ENCODE measurements at regions not wholly inside any gene's neighbourhood (a gene's known extent, or its start where the extent isn't known, plus 50 kb on each side); places are given as distances from the start of the nearest gene placed in this dataset.
A peak's percentile ranks its signal among the peaks of the same experiment; 100 is the strongest.

GRCh38 chr18:42137693-42138375 lies 182.8 kb downstream of the PIK3C3 start:
- Histone ChIP-seq H3K9me3 (ENCODE audit: control insufficient read depth, low read length) (peaks cover 14% of the 10 kb centered on the region), H3K36me3 (ENCODE audit: control insufficient read depth, insufficient read depth, low read length) (no peaks in the 10 kb centered on the region), H3K4me3 (ENCODE audit: extremely low read depth, insufficient read depth, low read length, poor library complexity, severe bottlenecking) (no peak overlapping the region), H3K27ac (ENCODE audit: low read depth, low read length, severe bottlenecking) (no peak overlapping the region), H3K4me1 (ENCODE audit: control insufficient read depth, insufficient read depth, low read length, poor library complexity, severe bottlenecking) (peaks cover 5% of the 10 kb centered on the region)
- 70 to 90% methylated on average over 2 to 3 of the region's 3 CpGs for WGBS, 2 experiments (ENCODE audit: insufficient coverage in 2 of 2)

DNA sequence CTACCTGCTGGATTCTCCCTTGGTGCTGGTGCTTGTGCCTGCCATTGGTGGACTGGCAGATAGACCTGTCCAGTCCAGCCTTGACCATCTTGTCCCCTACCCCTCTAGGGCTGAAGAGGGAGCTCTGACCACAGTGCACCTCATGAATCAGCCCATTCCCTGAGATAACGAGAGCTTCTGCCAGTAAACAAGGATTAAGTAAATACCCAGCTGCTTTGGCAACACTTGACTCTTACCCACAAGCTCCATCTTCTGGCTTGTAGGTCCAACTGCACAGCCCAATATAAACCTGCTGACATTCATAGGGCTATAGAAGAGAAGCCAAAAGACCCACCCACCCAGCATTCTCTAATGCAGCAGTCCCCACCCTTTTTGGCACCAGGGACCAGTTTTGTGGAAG lies 186.4 kb downstream of the PIK3C3 start:
- peaks cover 14% of the 10 kb centered on the region for H3K9me3 ChIP-seq (ENCODE audit: control insufficient read depth, low read length)
- H3K36me3 ChIP-seq (ENCODE audit: control insufficient read depth, insufficient read depth, low read length) = no peaks in the 10 kb centered on the region
- no peak overlapping the region for H3K27ac ChIP-seq (ENCODE audit: low read depth, low read length, severe bottlenecking)
- H3K4me1 ChIP-seq (ENCODE audit: control insufficient read depth, insufficient read depth, low read length, poor library complexity, severe bottlenecking) = peaks cover 5% of the 10 kb centered on the region
- H3K4me3 ChIP-seq (ENCODE audit: extremely low read depth, insufficient read depth, low read length, poor library complexity, severe bottlenecking) = no peak overlapping the region
- 88% methylated on average over 1 of the region's 1 CpG; no CpG with 5 or more reads in 1 of the 2 experiments for WGBS, 2 experiments (ENCODE audit: insufficient coverage in 2 of 2)

- Histone ChIP-seq H3K27ac (ENCODE audit: low read depth, low read length, severe bottlenecking) (no peak overlapping the region), H3K36me3 (ENCODE audit: control insufficient read depth, insufficient read depth, low read length) (no peaks in the 10 kb centered on the region), H3K4me1 (ENCODE audit: control insufficient read depth, insufficient read depth, low read length, poor library complexity, severe bottlenecking) (no peaks in the 10 kb centered on the region), H3K4me3 (ENCODE audit: extremely low read depth, insufficient read depth, low read length, poor library complexity, severe bottlenecking) (no peak overlapping the region), H3K9me3 (ENCODE audit: control insufficient read depth, low read length) (no peaks in the 10 kb centered on the region)
Observed at GRCh38 chr18:42155024-42155423, 200.0 kb downstream of the PIK3C3 start.

- H3K9me3 ChIP-seq (ENCODE audit: control insufficient read depth, low read length) = no peaks in the 10 kb centered on the region
Observed at GRCh38 chr18:42156281-42156680, 201.2 kb downstream of the PIK3C3 start.

GRCh38 chr18:42157420-42157819 lies 202.4 kb downstream of the PIK3C3 start:
- no peaks in the 10 kb centered on the region for H3K4me1 ChIP-seq (ENCODE audit: control insufficient read depth, insufficient read depth, low read length, poor library complexity, severe bottlenecking)
- no peaks in the 10 kb centered on the region for H3K36me3 ChIP-seq (ENCODE audit: control insufficient read depth, insufficient read depth, low read length)
- H3K4me3 ChIP-seq (ENCODE audit: extremely low read depth, insufficient read depth, low read length, poor library complexity, severe bottlenecking) = no peak overlapping the region
- WGBS, 2 experiments (ENCODE audit: insufficient coverage in 2 of 2) = 100% methylated on average over 1 of the region's 1 CpG
- no peak overlapping the region for H3K27ac ChIP-seq (ENCODE audit: low read depth, low read length, severe bottlenecking)
- no peaks in the 10 kb centered on the region for H3K9me3 ChIP-seq (ENCODE audit: control insufficient read depth, low read length)

More at GRCh38 chr18:42156281-42156680, 201.2 kb downstream of the PIK3C3 start:
- Histone ChIP-seq H3K4me3 (ENCODE audit: extremely low read depth, insufficient read depth, low read length, poor library complexity, severe bottlenecking) (no peak overlapping the region), H3K4me1 (ENCODE audit: control insufficient read depth, insufficient read depth, low read length, poor library complexity, severe bottlenecking) (no peaks in the 10 kb centered on the region), H3K36me3 (ENCODE audit: control insufficient read depth, insufficient read depth, low read length) (no peaks in the 10 kb centered on the region), H3K27ac (ENCODE audit: low read depth, low read length, severe bottlenecking) (no peak overlapping the region)

DNA sequence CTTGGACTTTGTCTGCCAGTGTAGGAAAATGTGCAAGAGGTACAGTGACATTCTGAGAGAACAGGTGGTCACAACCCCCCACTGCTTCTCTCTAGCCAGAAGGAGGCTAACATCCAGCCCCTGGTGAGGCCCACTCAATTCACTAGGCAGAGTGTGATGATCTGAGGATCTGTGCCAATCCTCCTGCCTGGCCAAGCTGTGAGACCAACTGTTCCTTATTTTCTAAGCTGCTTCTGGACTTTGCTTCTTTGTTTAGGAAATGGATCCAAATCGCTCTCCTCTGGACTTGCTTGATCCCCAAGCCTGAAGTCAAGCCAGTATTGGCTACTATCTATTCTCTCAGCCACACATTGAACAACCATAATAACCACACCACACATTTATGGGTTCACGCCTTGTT lies 202.8 kb downstream of the PIK3C3 start:
- 93 to 94% methylated on average over 2 of the region's 2 CpGs for WGBS, 2 experiments (ENCODE audit: insufficient coverage in 2 of 2)
- no peaks in the 10 kb centered on the region for H3K36me3 ChIP-seq (ENCODE audit: control insufficient read depth, insufficient read depth, low read length)
- H3K9me3 ChIP-seq (ENCODE audit: control insufficient read depth, low read length) = no peaks in the 10 kb centered on the region
- H3K4me1 ChIP-seq (ENCODE audit: control insufficient read depth, insufficient read depth, low read length, poor library complexity, severe bottlenecking) = no peaks in the 10 kb centered on the region
- no peak overlapping the region for H3K27ac ChIP-seq (ENCODE audit: low read depth, low read length, severe bottlenecking)
- H3K4me3 ChIP-seq (ENCODE audit: extremely low read depth, insufficient read depth, low read length, poor library complexity, severe bottlenecking) = no peak overlapping the region

DNA sequence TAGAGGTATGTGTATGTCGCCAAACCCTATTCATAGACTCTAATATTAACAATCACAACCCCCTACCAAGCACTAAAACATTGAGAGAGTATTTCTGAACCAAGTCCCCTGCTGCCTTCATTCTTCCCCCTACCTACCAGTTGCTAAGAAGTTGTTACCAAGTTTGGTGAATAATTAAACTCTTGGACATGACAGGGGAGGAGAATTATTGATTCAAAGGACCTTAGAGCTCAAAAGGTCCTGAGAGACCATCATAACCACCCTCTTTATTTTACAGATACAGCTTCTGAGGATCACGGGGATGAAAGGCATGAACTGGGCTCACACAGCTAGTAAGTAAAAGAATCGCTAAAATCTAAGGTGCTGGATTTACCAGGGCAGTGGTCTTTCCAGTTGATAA lies 204.1 kb downstream of the PIK3C3 start:
- no peak overlapping the region for H3K27ac ChIP-seq (ENCODE audit: low read depth, low read length, severe bottlenecking)
- no peaks in the 10 kb centered on the region for H3K4me1 ChIP-seq (ENCODE audit: control insufficient read depth, insufficient read depth, low read length, poor library complexity, severe bottlenecking)
- no peaks in the 10 kb centered on the region for H3K9me3 ChIP-seq (ENCODE audit: control insufficient read depth, low read length)
- 88 to 100% methylated on average over 1 to 2 of the region's 3 CpGs for WGBS, 2 experiments (ENCODE audit: insufficient coverage in 2 of 2)
- H3K36me3 ChIP-seq (ENCODE audit: control insufficient read depth, insufficient read depth, low read length) = no peaks in the 10 kb centered on the region
- no peak overlapping the region for H3K4me3 ChIP-seq (ENCODE audit: extremely low read depth, insufficient read depth, low read length, poor library complexity, severe bottlenecking)

GRCh38 chr18:42163321-42163720 lies 208.3 kb downstream of the PIK3C3 start:
- WGBS, 2 experiments (ENCODE audit: insufficient coverage in 2 of 2) = 100% methylated on average over 1 of the region's 1 CpG; no CpG with 5 or more reads in 1 of the 2 experiments
- H3K4me3 ChIP-seq (ENCODE audit: extremely low read depth, insufficient read depth, low read length, poor library complexity, severe bottlenecking) = no peak overlapping the region
- peaks cover 14% of the 10 kb centered on the region for H3K4me1 ChIP-seq (ENCODE audit: control insufficient read depth, insufficient read depth, low read length, poor library complexity, severe bottlenecking)
- no peaks in the 10 kb centered on the region for H3K36me3 ChIP-seq (ENCODE audit: control insufficient read depth, insufficient read depth, low read length)
- H3K9me3 ChIP-seq (ENCODE audit: control insufficient read depth, low read length) = no peaks in the 10 kb centered on the region
- no peak overlapping the region for H3K27ac ChIP-seq (ENCODE audit: low read depth, low read length, severe bottlenecking)

GRCh38 chr18:42164556-42164955 lies 209.5 kb downstream of the PIK3C3 start:
- H3K27ac ChIP-seq (ENCODE audit: low read depth, low read length, severe bottlenecking) = peak overlapping the region; percentile 6
- no peak overlapping the region for H3K4me3 ChIP-seq (ENCODE audit: extremely low read depth, insufficient read depth, low read length, poor library complexity, severe bottlenecking)
- peaks cover 14% of the 10 kb centered on the region for H3K4me1 ChIP-seq (ENCODE audit: control insufficient read depth, insufficient read depth, low read length, poor library complexity, severe bottlenecking)
- no peaks in the 10 kb centered on the region for H3K9me3 ChIP-seq (ENCODE audit: control insufficient read depth, low read length)
- no peaks in the 10 kb centered on the region for H3K36me3 ChIP-seq (ENCODE audit: control insufficient read depth, insufficient read depth, low read length)
- WGBS, 2 experiments (ENCODE audit: insufficient coverage in 2 of 2) = 89% methylated on average over 1 of the region's 1 CpG; no CpG with 5 or more reads in 1 of the 2 experiments

DNA sequence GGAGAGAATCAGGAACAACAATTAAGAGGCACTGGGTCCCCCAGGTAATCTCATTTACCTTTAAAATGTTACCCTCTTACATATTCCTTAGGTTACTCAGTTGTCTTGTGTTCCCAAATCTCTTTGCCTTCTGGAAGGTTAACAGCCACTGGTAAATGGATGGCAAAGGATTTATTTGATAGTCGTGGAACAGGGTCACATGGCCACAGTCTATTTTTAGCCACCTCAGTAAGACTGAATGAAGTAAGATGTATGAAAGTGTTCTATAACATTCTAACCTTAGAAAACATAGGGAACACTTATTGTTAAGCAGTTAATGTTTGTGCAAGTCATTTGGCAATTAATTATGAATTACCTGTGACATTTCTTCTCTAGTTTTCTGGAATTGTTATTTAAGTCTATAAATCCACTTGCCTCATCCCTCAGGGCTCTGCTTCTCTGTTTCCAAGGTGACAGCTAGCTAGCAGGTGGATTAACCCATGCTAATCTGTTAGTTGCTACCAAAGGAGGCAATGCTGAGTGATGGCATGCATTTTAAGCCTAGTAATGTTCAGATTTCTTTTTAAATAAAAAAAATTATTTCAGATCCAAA lies 211.0 kb downstream of the PIK3C3 start:
- Histone ChIP-seq H3K9me3 (ENCODE audit: control insufficient read depth, low read length) (no peaks in the 10 kb centered on the region), H3K4me3 (ENCODE audit: extremely low read depth, insufficient read depth, low read length, poor library complexity, severe bottlenecking) (no peak overlapping the region), H3K4me1 (ENCODE audit: control insufficient read depth, insufficient read depth, low read length, poor library complexity, severe bottlenecking) (peaks cover 14% of the 10 kb centered on the region), H3K27ac (ENCODE audit: low read depth, low read length, severe bottlenecking) (no peak overlapping the region), H3K36me3 (ENCODE audit: control insufficient read depth, insufficient read depth, low read length) (no peaks in the 10 kb centered on the region)
- WGBS, 2 experiments (ENCODE audit: insufficient coverage in 2 of 2) = no CpG with 5 or more reads among the region's 1 CpG

DNA sequence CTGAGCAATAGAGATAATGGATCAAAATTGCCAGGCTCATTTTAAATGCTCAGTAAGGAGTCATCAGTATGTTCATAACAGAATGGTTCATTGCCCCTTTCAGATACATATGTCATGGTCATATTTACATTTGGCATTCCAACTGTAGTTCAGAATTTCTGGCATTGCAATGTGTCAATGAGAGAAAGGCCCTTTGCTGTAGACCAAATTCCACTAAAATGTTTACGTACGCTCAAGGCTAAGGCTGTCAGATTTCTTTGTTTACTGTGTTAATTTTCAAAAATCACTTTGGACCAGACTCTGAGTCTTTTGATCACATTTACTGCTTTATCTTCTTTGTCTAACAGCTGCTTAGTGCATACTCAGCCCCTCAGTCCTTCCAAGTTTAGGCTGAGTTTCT lies 213.5 kb downstream of the PIK3C3 start:
- WGBS, 2 experiments (ENCODE audit: insufficient coverage in 2 of 2) = 100% methylated on average over 2 of the region's 2 CpGs; no CpG with 5 or more reads in 1 of the 2 experiments
- Histone ChIP-seq H3K4me3 (ENCODE audit: extremely low read depth, insufficient read depth, low read length, poor library complexity, severe bottlenecking) (no peak overlapping the region), H3K4me1 (ENCODE audit: control insufficient read depth, insufficient read depth, low read length, poor library complexity, severe bottlenecking) (peaks cover 14% of the 10 kb centered on the region), H3K9me3 (ENCODE audit: control insufficient read depth, low read length) (no peaks in the 10 kb centered on the region), H3K36me3 (ENCODE audit: control insufficient read depth, insufficient read depth, low read length) (no peaks in the 10 kb centered on the region), H3K27ac (ENCODE audit: low read depth, low read length, severe bottlenecking) (no peak overlapping the region)
